Activated naive CD8-positive, alpha-beta T cell treated with anti-CD3 and anti-CD28 coated beads, Interleukin-2, amount 10 ng/mL, durations not matched to agents 7 days and 5 days (primary cell): ENCODE measurements at regions not wholly inside any gene's neighbourhood (a gene's known extent, or its start where the extent isn't known, plus 50 kb on each side); places are given as distances from the start of the nearest gene placed in this dataset.

Experiments
- ATAC-seq: fragments of 150-1000 bp; cut with Tn5 transposase; one replicate; pipeline ENCODE4 v1.10.0; 2021; ENCODE audit warnings: low read depth, moderate library complexity
- POLR2A ChIA-PET: fragments of 350-600 bp; sonication (Branson Sonifier 250); formaldehyde crosslinking; loops from one replicate; lab custom pipeline; 2021; ENCODE audit warnings: antibody characterized with exemption; lab: Charles Lee
- DNase-seq: peaks from one replicate; pipeline ENCODE4 v3.0.0; 2021
- H3K27ac Mint-ChIP-seq: one replicate; pipeline ENCODE4 v1.8.0; 2022; ENCODE audit warnings: mild to moderate bottlenecking, mixed read lengths
- H3K27me3 Mint-ChIP-seq: one replicate; pipeline ENCODE4 v1.8.0; 2022; ENCODE audit warnings: mild to moderate bottlenecking, moderate library complexity, mixed read lengths
- H3K36me3 Mint-ChIP-seq: one replicate; pipeline ENCODE4 v1.8.0; 2021; ENCODE audit warnings: mild to moderate bottlenecking, mixed read lengths
- H3K4me1 Mint-ChIP-seq: one replicate; pipeline ENCODE4 v1.8.0; 2021; ENCODE audit warnings: mixed read lengths
- H3K4me3 Mint-ChIP-seq: one replicate; pipeline ENCODE4 v1.8.0; 2022; ENCODE audit warnings: mild to moderate bottlenecking, moderate library complexity, mixed read lengths
- H3K9me3 Mint-ChIP-seq: one replicate; pipeline ENCODE4 v1.8.0; 2021; ENCODE audit warnings: mixed read lengths

GRCh38 chr10:43863270-43863669, 214.6 kb upstream of the ZNF32 start:
- Mint-ChIP-seq H3K27me3 (peaks cover 14% of the 10 kb centered on the region), H3K4me1 (peaks cover 5% of the 10 kb centered on the region), H3K36me3 (peaks cover 2% of the 10 kb centered on the region), H3K9me3 (no peaks in the 10 kb centered on the region), H3K4me3 (no peak overlapping the region), H3K27ac (no peak overlapping the region)
- no peak for DNase-seq
- ATAC-seq, result no peak
- POLR2A ChIA-PET, result no interaction called here

- no peak for DNase-seq
- ATAC-seq, result no peak
- Mint-ChIP-seq H3K4me1 (peaks cover 5% of the 10 kb centered on the region), H3K36me3 (peaks cover 2% of the 10 kb centered on the region), H3K4me3 (no peak overlapping the region), H3K9me3 (no peaks in the 10 kb centered on the region), H3K27ac (no peak overlapping the region), H3K27me3 (peaks cover 14% of the 10 kb centered on the region)
- POLR2A ChIA-PET, result no interaction called here
These were observed 214.1 kb upstream of the ZNF32 start for GRCh38 chr10:43862756-43863155.

DNA sequence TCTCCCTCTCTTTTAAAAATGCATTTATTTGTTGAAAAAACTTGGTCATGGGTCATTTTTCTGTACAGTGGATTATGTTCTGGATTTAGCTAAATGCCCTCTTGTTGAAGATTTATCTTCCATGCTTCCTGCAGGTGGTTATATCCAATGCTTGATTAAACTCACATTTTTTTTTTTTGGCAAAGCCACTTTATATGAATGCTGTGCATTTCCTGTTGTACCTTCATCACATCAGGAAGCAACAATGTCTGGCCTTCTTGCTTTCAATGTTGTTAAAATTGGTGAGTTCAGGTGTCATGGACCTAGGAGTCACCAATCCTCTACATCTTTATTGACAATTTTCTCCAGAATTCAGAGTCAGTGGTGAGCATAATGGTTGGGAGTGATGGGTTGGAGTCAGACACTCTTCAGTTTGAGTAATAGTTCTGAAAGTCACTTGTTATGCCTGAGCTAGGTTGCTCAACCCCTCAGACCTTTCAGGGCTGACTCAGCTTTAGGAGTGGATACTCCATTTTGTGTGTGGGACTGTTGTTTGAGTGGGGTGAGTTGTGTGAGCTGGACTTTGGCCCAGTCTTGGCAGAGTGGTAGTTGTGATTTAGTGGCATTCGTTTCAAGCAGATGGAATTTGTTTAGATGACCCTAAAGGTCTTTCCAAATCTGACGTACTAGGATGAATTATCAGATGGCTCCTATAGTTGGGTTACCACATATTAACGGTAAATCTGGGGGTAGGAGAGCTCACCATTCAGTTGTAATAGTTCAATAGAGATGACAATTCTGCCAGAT, 213.5 kb upstream of the ZNF32 start:
- POLR2A ChIA-PET, result no interaction called here
- H3K4me3 Mint-ChIP-seq, result no peak overlapping the region
- H3K27me3 Mint-ChIP-seq, result peaks cover 14% of the 10 kb centered on the region
- DNase-seq, result no peak
- peaks cover 8% of the 10 kb centered on the region for H3K4me1 Mint-ChIP-seq
- peaks cover 2% of the 10 kb centered on the region for H3K36me3 Mint-ChIP-seq
- no peaks in the 10 kb centered on the region for H3K9me3 Mint-ChIP-seq
- H3K27ac Mint-ChIP-seq, result no peak overlapping the region
- ATAC-seq, result no peak

- H3K4me3 Mint-ChIP-seq, result no peak overlapping the region
- no peaks in the 10 kb centered on the region for H3K9me3 Mint-ChIP-seq
- ATAC-seq (no peak), DNase-seq (no peak)
- POLR2A ChIA-PET, result no interaction called here
- H3K4me1 Mint-ChIP-seq, result peaks cover 8% of the 10 kb centered on the region
- peaks cover 2% of the 10 kb centered on the region for H3K36me3 Mint-ChIP-seq
- H3K27me3 Mint-ChIP-seq, result peaks cover 8% of the 10 kb centered on the region
- no peak overlapping the region for H3K27ac Mint-ChIP-seq
These were observed 210.4 kb upstream of the ZNF32 start for GRCh38 chr10:43859016-43859525.

- no peak for DNase-seq
- POLR2A ChIA-PET, result no interaction called here
- no peak overlapping the region for H3K27ac Mint-ChIP-seq
- no peaks in the 10 kb centered on the region for H3K9me3 Mint-ChIP-seq
- ATAC-seq, result no peak
- H3K36me3 Mint-ChIP-seq, result peaks cover 2% of the 10 kb centered on the region
- peaks cover 8% of the 10 kb centered on the region for H3K27me3 Mint-ChIP-seq
- H3K4me3 Mint-ChIP-seq, result no peak overlapping the region
- peaks cover 8% of the 10 kb centered on the region for H3K4me1 Mint-ChIP-seq
These were observed 209.2 kb upstream of the ZNF32 start for GRCh38 chr10:43857931-43858315.

GRCh38 chr10:43857206-43857930, 208.7 kb upstream of the ZNF32 start:
- POLR2A ChIA-PET, result no interaction called here
- DNase-seq, result no peak
- peaks cover 8% of the 10 kb centered on the region for H3K27me3 Mint-ChIP-seq

DNA sequence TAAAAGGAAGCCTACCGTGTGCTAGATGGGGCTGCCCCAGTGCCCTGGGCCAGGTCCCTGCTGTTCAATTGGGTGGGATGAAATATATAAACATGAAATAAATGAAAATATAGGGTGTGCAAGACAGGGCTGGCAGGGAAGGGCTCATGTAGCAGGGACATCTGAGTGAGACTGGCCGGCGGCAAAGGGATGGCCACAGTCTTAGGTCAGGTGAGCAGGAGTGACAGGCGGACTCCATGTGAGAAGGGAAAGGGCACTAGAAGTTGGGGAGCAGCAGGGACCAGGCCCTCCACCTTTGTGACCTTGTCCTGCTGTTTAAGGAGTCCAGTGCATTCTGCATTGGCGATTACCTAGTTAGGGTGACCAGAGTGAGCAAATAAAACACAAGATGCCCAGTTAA, 207.6 kb upstream of the ZNF32 start:
- Mint-ChIP-seq H3K4me3 (no peak overlapping the region), H3K27me3 (peaks cover 8% of the 10 kb centered on the region), H3K9me3 (no peaks in the 10 kb centered on the region), H3K4me1 (peaks cover 3% of the 10 kb centered on the region), H3K36me3 (peaks cover 2% of the 10 kb centered on the region), H3K27ac (no peak overlapping the region)
- no peak for ATAC-seq
- POLR2A ChIA-PET, result no interaction called here
- DNase-seq, result no peak

More at GRCh38 chr10:43857206-43857930, 208.7 kb upstream of the ZNF32 start:
- Mint-ChIP-seq H3K4me3 (no peak overlapping the region), H3K27ac (no peak overlapping the region), H3K9me3 (no peaks in the 10 kb centered on the region), H3K36me3 (peaks cover 2% of the 10 kb centered on the region), H3K4me1 (peaks cover 8% of the 10 kb centered on the region)
- ATAC-seq, result no peak

DNA sequence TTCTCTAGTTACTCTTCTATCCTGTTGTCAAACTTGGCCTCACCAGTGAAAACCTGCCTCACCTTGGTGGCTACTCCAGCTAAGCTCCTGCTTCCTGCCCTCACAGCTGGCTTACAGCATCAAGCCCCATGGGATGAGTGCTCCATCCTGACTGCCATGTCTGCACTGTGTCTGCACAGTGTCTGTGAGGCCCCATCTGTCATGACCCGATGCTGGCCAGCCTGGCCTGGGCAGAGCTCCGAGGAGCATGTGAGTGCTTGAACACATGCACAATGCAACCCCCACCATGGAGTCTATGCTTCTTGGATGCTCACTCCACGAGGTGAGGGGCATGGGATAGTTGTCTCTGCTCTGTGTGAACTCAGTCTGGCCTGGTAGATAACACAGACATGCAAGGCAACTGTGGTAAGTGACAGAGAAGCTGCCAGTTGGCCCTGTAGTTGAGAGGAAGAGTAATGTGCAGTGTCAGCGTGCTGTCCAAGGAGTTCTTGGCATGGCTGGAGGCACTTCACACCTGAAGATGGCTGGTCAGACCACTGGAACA, 207.1 kb upstream of the ZNF32 start:
- H3K27me3 Mint-ChIP-seq, result peaks cover 8% of the 10 kb centered on the region
- H3K4me3 Mint-ChIP-seq, result no peak overlapping the region
- peaks cover 3% of the 10 kb centered on the region for H3K4me1 Mint-ChIP-seq
- no peaks in the 10 kb centered on the region for H3K9me3 Mint-ChIP-seq
- POLR2A ChIA-PET, result no interaction called here
- ATAC-seq (no peak), DNase-seq (no peak)
- H3K36me3 Mint-ChIP-seq, result peaks cover 2% of the 10 kb centered on the region
- H3K27ac Mint-ChIP-seq, result no peak overlapping the region

GRCh38 chr10:43854007-43854406, 205.3 kb upstream of the ZNF32 start:
- no peaks in the 10 kb centered on the region for H3K9me3 Mint-ChIP-seq
- POLR2A ChIA-PET, result no interaction called here
- H3K27me3 Mint-ChIP-seq, result peaks cover 6% of the 10 kb centered on the region
- H3K36me3 Mint-ChIP-seq, result peaks cover under 1% of the 10 kb centered on the region
- ATAC-seq (no peak), DNase-seq (no peak)
- H3K4me3 Mint-ChIP-seq, result no peak overlapping the region
- H3K27ac Mint-ChIP-seq, result no peak overlapping the region
- H3K4me1 Mint-ChIP-seq, result peaks cover 3% of the 10 kb centered on the region

DNA sequence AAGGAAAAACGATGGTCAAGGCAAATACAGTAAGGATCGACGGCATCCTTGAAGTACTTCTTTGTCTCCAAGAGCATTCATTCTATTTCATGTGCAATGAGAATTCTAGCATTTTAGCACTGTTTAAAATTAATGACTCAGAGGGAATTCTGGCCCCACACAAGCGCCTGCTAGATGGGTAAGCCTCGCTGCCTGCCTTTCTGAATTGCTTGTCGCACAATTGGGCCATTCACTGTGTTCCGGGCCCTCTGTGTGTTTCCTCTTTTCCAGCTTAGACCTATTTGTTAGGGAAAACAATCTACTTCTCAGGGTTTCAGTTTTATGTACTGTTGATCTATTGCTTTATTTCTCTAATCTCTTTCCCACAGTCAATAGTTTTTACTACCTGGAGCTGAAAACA, 204.7 kb upstream of the ZNF32 start:
- Mint-ChIP-seq H3K27me3 (peaks cover 3% of the 10 kb centered on the region), H3K4me3 (no peak overlapping the region), H3K9me3 (no peaks in the 10 kb centered on the region), H3K27ac (no peak overlapping the region), H3K4me1 (peaks cover 3% of the 10 kb centered on the region), H3K36me3 (no peaks in the 10 kb centered on the region)
- no peak for DNase-seq
- no peak for ATAC-seq
- POLR2A ChIA-PET, result no interaction called here

- POLR2A ChIA-PET, result no interaction called here
- no peak overlapping the region for H3K27ac Mint-ChIP-seq
- no peak overlapping the region for H3K4me3 Mint-ChIP-seq
- no peaks in the 10 kb centered on the region for H3K36me3 Mint-ChIP-seq
- H3K27me3 Mint-ChIP-seq, result peaks cover 3% of the 10 kb centered on the region
- peaks cover 3% of the 10 kb centered on the region for H3K4me1 Mint-ChIP-seq
- no peak for ATAC-seq
- no peak for DNase-seq
- no peaks in the 10 kb centered on the region for H3K9me3 Mint-ChIP-seq
These were observed 204.0 kb upstream of the ZNF32 start for GRCh38 chr10:43852644-43853214.

DNA sequence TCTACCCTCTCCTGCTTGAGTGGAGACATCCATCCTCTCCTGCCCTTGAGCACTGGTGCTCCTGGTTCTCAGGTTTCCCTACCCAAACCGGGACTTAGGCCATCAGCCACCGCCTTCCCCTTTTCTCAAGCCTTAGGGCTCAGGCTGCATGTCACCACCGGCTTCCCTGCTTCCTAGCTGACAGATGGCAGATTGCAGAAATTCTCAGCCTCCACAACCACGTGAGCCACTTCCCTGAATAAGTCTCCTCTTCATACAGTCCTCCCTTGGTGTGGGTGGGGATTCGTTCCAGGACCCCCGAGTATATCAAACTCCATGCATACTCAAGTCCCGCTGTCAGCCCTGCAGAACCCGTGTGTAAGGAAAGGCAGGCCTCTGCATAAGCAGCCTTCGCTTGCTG, 203.5 kb upstream of the ZNF32 start:
- Mint-ChIP-seq H3K4me3 (no peak overlapping the region), H3K36me3 (no peaks in the 10 kb centered on the region), H3K9me3 (no peaks in the 10 kb centered on the region), H3K4me1 (no peaks in the 10 kb centered on the region), H3K27me3 (peaks cover 3% of the 10 kb centered on the region), H3K27ac (no peak overlapping the region)
- POLR2A ChIA-PET, result no interaction called here
- DNase-seq (no peak), ATAC-seq (no peak)

DNA sequence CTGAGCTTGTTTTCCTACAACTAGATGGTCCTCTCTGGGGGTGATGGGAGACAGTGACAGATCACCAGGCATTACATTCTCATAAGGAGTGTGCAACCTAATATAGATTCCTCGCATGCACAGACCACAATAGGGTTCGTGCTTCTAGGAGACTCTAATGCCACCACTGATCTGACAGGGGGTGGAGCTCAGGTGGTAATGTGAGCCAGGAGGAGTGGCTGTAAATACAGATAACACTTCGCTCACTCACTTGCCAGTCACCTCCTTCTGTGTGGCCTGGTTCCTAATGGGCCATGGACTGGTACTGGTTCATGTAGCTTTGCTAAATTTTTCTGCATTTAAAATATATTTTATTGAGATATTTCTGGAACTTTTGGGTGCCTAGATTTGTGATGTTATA, 202.3 kb upstream of the ZNF32 start:
- Mint-ChIP-seq H3K4me3 (no peak overlapping the region), H3K9me3 (no peaks in the 10 kb centered on the region), H3K4me1 (peaks cover 6% of the 10 kb centered on the region), H3K27ac (no peak overlapping the region), H3K27me3 (peaks cover 3% of the 10 kb centered on the region), H3K36me3 (no peaks in the 10 kb centered on the region)
- no peak for DNase-seq
- ATAC-seq, result no peak
- POLR2A ChIA-PET, result no interaction called here
